Stimulated activated CD8-positive, alpha-beta memory T cell treated with anti-CD3 and anti-CD28 coated beads, Interleukin-7, amount 100 ng/mL, for 48 hours (primary cell): ENCODE measurements at regions not wholly inside any gene's neighbourhood (a gene's known extent, or its start where the extent isn't known, plus 50 kb on each side); places are given as distances from the start of the nearest gene placed in this dataset.
"Not testable (repeated sequence)": the region's sequence is repeated elsewhere in the genome, so short reads cannot be mapped to it uniquely, and the experiment has no call there.

Source experiments
- DNase-seq, 2 donors: peaks; one replicate each; pipeline ENCODE4 v3.0.0-alpha.2; 2020; ENCODE audit warnings: low read depth in 1 of 2; ENCODE audit errors: extremely low read depth in 1 of 2

- DNase-seq = no peak
These were observed 242.2 kb downstream of the ARL4A start for GRCh38 chr7:12929476-12930140.

GRCh38 chr7:12930534-12930933 is 243.1 kb downstream of the ARL4A start:
- DNase-seq = no peak

GRCh38 chr7:12931465-12931864 is 244.0 kb downstream of the ARL4A start:
- DNase-seq = not testable (repeated sequence)

- no peak for DNase-seq
These were observed 252.3 kb downstream of the ARL4A start for GRCh38 chr7:12939694-12940093.

- DNase-seq = no peak
These were observed 254.1 kb downstream of the ARL4A start for GRCh38 chr7:12941512-12941911.

GRCh38 chr7:12942609-12943008 is 255.2 kb downstream of the ARL4A start:
- DNase-seq = no peak

- no peak for DNase-seq
These were observed 256.3 kb downstream of the ARL4A start for GRCh38 chr7:12943781-12944180.

GRCh38 chr7:12945901-12946300 is 258.5 kb downstream of the ARL4A start:
- DNase-seq = no peak

GRCh38 chr7:12947465-12947864 is 260.0 kb downstream of the ARL4A start:
- DNase-seq = no peak

- no peak for DNase-seq
These were observed 261.9 kb downstream of the ARL4A start for GRCh38 chr7:12949060-12949931.

- DNase-seq = no peak
These were observed 264.0 kb downstream of the ARL4A start for GRCh38 chr7:12951397-12951801.

- no peak for DNase-seq
These were observed 267.1 kb downstream of the ARL4A start for GRCh38 chr7:12954380-12955033.

GRCh38 chr7:12957487-12957886 is 270.1 kb downstream of the ARL4A start:
- no peak for DNase-seq

GRCh38 chr7:12961910-12962480 is 274.6 kb downstream of the ARL4A start:
- DNase-seq = no peak

GRCh38 chr7:12963435-12963834 is 276.0 kb downstream of the ARL4A start:
- DNase-seq = no peak

GRCh38 chr7:12964836-12965235 is 277.4 kb downstream of the ARL4A start:
- DNase-seq = no peak

- DNase-seq = no peak
These were observed 278.3 kb downstream of the ARL4A start for GRCh38 chr7:12965767-12966166.

- DNase-seq = no peak
These were observed 279.9 kb downstream of the ARL4A start for GRCh38 chr7:12967322-12967721.

- no peak for DNase-seq
These were observed 281.5 kb downstream of the ARL4A start for GRCh38 chr7:12968836-12969422.

GRCh38 chr7:12970626-12971025 is 283.2 kb downstream of the ARL4A start:
- DNase-seq = no peak
